WTC11 (cell line): ENCODE measurements at regions not wholly inside any gene's neighbourhood (a gene's known extent, or its start where the extent isn't known, plus 50 kb on each side); places are given as distances from the start of the nearest gene placed in this dataset.

Experiments
- ATAC-seq: fragments of 200-7000 bp; cut with Tn5 transposase; 2 replicates; pipeline ENCODE4 v1.10.0; 2021; ENCODE audit warnings: mild to moderate bottlenecking, moderate library complexity
- CTCF ChIA-PET: fragments of 300-600 bp; sonication (Branson Sonifier 250); formaldehyde crosslinking; loops from one replicate; lab custom pipeline; 2021; ENCODE audit warnings: antibody characterized with exemption; lab: Charles Lee
- POLR2A ChIA-PET: fragments of 350-600 bp; sonication (Branson Sonifier 250); formaldehyde crosslinking; loops from one replicate; lab custom pipeline; 2021; ENCODE audit warnings: antibody characterized with exemption; lab: Charles Lee
- DNase-seq: peaks from one replicate; pipeline ENCODE4 v3.0.0; 2021; ENCODE audit warnings: low spot score
- H3K27ac Mint-ChIP-seq: 2 replicates; pipeline ENCODE4 v1.8.0; 2021; ENCODE audit warnings: mixed read lengths
- H3K27me3 Mint-ChIP-seq: 2 replicates; pipeline ENCODE4 v1.8.0; 2021; ENCODE audit warnings: low read depth, mild to moderate bottlenecking, moderate library complexity, mixed read lengths
- H3K36me3 Mint-ChIP-seq: 2 replicates; pipeline ENCODE4 v1.8.0; 2021; ENCODE audit warnings: mixed read lengths
- H3K4me1 Mint-ChIP-seq: 2 replicates; pipeline ENCODE4 v1.8.0; 2022; ENCODE audit warnings: mixed read lengths
- H3K4me3 Mint-ChIP-seq: 2 replicates; pipeline ENCODE4 v1.8.0; 2021; ENCODE audit warnings: mild to moderate bottlenecking, moderate library complexity, mixed read lengths
- H3K9me3 Mint-ChIP-seq: 2 replicates; pipeline ENCODE4 v1.8.0; 2021; ENCODE audit warnings: mixed read lengths
- CREM ChIP-seq: sonication (generic); formaldehyde crosslinking; IDR thresholded peaks from 2 replicates; pipeline ENCODE4 v1.8.1; 2022; ENCODE audit warnings: mild to moderate bottlenecking, missing genetic modification reagents, moderate library complexity
- FOXJ3 ChIP-seq: sonication (generic); formaldehyde crosslinking; IDR thresholded peaks from 2 replicates; pipeline ENCODE4 v1.9.0; 2021; ENCODE audit warnings: missing genetic modification reagents, mild to moderate bottlenecking, borderline replicate concordance
- IRF1 ChIP-seq: sonication (generic); formaldehyde crosslinking; IDR thresholded peaks from 2 replicates; pipeline ENCODE4 v1.8.0; 2023; ENCODE audit warnings: missing genetic modification reagents
- IRF2 ChIP-seq: sonication (generic); formaldehyde crosslinking; IDR thresholded peaks from 2 replicates; pipeline ENCODE4 v1.8.0; 2022; ENCODE audit warnings: low read depth, missing genetic modification reagents, borderline replicate concordance
- MXD4 ChIP-seq: fragments of 250-450 bp; sonication (Bioruptor Pico); IDR thresholded peaks from 2 replicates; pipeline ENCODE4 v1.8.0; 2021; ENCODE audit warnings: mild to moderate bottlenecking, moderate library complexity, borderline replicate concordance
- MYBL2 ChIP-seq: sonication (generic); formaldehyde crosslinking; IDR thresholded peaks from 2 replicates; pipeline ENCODE4 v1.8.1; 2023; ENCODE audit warnings: mild to moderate bottlenecking, moderate library complexity, missing genetic modification reagents
- NR1H2 ChIP-seq: sonication (generic); formaldehyde crosslinking; IDR thresholded peaks from 2 replicates; pipeline ENCODE4 v1.9.0; 2021; ENCODE audit warnings: mild to moderate bottlenecking, moderate library complexity, missing genetic modification reagents
- PREB ChIP-seq: sonication (generic); formaldehyde crosslinking; IDR thresholded peaks from 2 replicates; pipeline ENCODE4 v1.8.1; 2022; ENCODE audit warnings: mild to moderate bottlenecking, missing genetic modification reagents, moderate library complexity, borderline replicate concordance
- ZNF121 ChIP-seq: sonication (generic); formaldehyde crosslinking; IDR thresholded peaks from 2 replicates; pipeline ENCODE4 v1.8.0; 2023; ENCODE audit warnings: missing genetic modification reagents
- ZNF425 ChIP-seq: fragments of 250-450 bp; sonication (Bioruptor Pico); conservative IDR thresholded peaks from 2 replicates; pipeline ENCODE4 v1.9.0; 2021; ENCODE audit warnings: mild to moderate bottlenecking
- TF ChIP-seq, protein P1 (sequence below): sonication (generic); formaldehyde crosslinking; IDR thresholded peaks from 2 replicates; pipeline ENCODE4 v1.8.1; 2023; ENCODE audit warnings: mild to moderate bottlenecking, missing genetic modification reagents, moderate library complexity
- TF ChIP-seq, protein P2 (sequence below): sonication (generic); formaldehyde crosslinking; IDR thresholded peaks from 2 replicates; pipeline ENCODE4 v1.8.1; 2023; ENCODE audit warnings: mild to moderate bottlenecking, missing genetic modification reagents
- TF ChIP-seq, protein P3 (sequence below): fragments of 250-450 bp; sonication (Bioruptor Pico); IDR thresholded peaks from 2 replicates; pipeline ENCODE4 v1.8.0; 2021; ENCODE audit warnings: mild to moderate bottlenecking
- TF ChIP-seq, protein P4 (sequence below): sonication (generic); formaldehyde crosslinking; IDR thresholded peaks from 2 replicates; pipeline ENCODE4 v1.8.0; 2023; ENCODE audit warnings: missing genetic modification reagents, mild to moderate bottlenecking, borderline replicate concordance

DNA sequence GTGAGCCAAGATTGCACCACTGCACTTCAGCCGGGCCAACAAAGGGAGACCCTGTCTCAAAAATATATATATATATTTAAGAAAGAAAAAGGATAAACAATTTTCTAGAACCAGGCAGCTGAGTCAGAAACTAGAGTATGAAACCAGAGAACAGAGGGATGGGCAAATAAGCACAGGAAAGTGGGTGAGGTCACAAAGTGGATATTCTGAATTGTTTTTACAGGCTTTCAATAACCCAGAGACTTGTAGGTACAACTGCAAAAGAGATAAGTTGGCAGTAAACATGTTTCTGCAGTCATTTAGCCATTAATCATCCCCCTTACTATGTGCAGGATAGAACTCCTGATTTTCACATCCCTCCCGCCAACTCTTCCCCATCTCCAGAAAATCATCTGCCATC, 94.2 kb downstream of the BTG1 start (continued):
- TF ChIP-seq, protein P1, sequence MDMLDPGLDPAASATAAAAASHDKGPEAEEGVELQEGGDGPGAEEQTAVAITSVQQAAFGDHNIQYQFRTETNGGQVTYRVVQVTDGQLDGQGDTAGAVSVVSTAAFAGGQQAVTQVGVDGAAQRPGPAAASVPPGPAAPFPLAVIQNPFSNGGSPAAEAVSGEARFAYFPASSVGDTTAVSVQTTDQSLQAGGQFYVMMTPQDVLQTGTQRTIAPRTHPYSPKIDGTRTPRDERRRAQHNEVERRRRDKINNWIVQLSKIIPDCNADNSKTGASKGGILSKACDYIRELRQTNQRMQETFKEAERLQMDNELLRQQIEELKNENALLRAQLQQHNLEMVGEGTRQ (CRISPR knock-in tag): no peak
- no peak for TF ChIP-seq ZNF121 (CRISPR knock-in tag)
- no peak for TF ChIP-seq PREB
- TF ChIP-seq, protein P2, sequence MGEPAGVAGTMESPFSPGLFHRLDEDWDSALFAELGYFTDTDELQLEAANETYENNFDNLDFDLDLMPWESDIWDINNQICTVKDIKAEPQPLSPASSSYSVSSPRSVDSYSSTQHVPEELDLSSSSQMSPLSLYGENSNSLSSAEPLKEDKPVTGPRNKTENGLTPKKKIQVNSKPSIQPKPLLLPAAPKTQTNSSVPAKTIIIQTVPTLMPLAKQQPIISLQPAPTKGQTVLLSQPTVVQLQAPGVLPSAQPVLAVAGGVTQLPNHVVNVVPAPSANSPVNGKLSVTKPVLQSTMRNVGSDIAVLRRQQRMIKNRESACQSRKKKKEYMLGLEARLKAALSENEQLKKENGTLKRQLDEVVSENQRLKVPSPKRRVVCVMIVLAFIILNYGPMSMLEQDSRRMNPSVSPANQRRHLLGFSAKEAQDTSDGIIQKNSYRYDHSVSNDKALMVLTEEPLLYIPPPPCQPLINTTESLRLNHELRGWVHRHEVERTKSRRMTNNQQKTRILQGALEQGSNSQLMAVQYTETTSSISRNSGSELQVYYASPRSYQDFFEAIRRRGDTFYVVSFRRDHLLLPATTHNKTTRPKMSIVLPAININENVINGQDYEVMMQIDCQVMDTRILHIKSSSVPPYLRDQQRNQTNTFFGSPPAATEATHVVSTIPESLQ (CRISPR knock-in tag): no peak

DNA sequence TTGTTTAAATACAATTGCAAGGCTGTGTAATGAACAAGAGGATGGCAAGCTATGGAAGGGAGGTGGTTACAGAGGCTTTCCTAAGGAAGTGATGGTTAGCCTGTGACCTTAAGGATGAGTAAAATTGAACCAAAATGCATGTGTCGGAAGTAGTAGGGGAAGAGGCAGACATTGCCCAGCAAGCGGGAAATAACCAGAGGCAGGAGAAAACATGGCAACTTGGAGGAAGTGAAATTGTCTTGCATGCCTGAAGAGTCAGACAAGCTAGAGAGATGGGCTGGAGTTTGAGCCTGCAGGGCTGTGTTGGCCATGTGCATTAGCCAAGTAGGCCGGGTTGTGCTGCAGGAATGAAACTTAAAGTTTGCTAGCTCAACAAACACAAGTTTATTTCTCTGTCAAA, 96.2 kb downstream of the BTG1 start:
- no peak overlapping the region for H3K27ac Mint-ChIP-seq
- H3K36me3 Mint-ChIP-seq: peaks cover 7% of the 10 kb centered on the region
- no peaks in the 10 kb centered on the region for H3K27me3 Mint-ChIP-seq
- no peak for TF ChIP-seq IRF2 (CRISPR knock-in tag)
- TF ChIP-seq MYBL2 (CRISPR knock-in tag): no peak
- TF ChIP-seq, protein P3, sequence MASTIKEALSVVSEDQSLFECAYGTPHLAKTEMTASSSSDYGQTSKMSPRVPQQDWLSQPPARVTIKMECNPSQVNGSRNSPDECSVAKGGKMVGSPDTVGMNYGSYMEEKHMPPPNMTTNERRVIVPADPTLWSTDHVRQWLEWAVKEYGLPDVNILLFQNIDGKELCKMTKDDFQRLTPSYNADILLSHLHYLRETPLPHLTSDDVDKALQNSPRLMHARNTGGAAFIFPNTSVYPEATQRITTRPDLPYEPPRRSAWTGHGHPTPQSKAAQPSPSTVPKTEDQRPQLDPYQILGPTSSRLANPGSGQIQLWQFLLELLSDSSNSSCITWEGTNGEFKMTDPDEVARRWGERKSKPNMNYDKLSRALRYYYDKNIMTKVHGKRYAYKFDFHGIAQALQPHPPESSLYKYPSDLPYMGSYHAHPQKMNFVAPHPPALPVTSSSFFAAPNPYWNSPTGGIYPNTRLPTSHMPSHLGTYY (CRISPR knock-in tag): no peak
- TF ChIP-seq ZNF121 (CRISPR knock-in tag): no peak
- no peak for TF ChIP-seq IRF1 (CRISPR knock-in tag)
- POLR2A ChIA-PET: no interaction called here
- no peak overlapping the region for H3K4me3 Mint-ChIP-seq
- CTCF ChIA-PET: no interaction called here
- peaks cover 9% of the 10 kb centered on the region; the same call in 1 of the 2 replicates for H3K4me1 Mint-ChIP-seq
- ATAC-seq: no peak
- H3K9me3 Mint-ChIP-seq: peaks cover 11% of the 10 kb centered on the region
- DNase-seq: no peak

DNA sequence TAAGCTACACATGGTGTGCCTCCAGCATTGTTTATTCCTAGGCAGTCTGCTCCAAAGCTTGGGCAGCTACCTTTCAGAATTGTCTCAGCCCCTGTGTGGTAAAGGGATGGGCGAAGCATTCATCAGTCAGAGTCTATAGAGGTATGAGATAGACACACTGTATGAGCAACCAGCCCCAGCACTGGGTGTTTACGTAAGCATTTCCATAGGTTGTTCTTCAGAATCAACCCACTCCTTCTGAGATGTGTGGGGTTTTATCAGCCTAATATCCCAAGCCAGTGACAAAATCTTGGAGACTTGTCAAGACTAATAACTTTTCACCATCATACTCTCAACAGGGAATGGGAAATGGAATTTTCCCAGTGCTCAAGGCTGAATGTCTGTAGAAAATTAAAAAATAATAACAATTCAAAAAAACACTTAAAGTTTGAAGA, 98.2 kb downstream of the BTG1 start:
- Mint-ChIP-seq H3K36me3 (peaks cover 7% of the 10 kb centered on the region), H3K9me3 (peaks cover 11% of the 10 kb centered on the region), H3K4me1 (peaks cover 9% of the 10 kb centered on the region; the same call in 1 of the 2 replicates), H3K27ac (no peak overlapping the region), H3K27me3 (no peaks in the 10 kb centered on the region), H3K4me3 (no peak overlapping the region)
- CTCF ChIA-PET: no interaction called here
- DNase-seq: no peak
- no peak for TF ChIP-seq CREM (CRISPR knock-in tag)
- TF ChIP-seq MXD4 (CRISPR knock-in tag): no peak
- no peak for TF ChIP-seq NR1H2 (CRISPR knock-in tag)
- no peak for TF ChIP-seq FOXJ3 (CRISPR knock-in tag)
- no peak for ATAC-seq
- POLR2A ChIA-PET: no interaction called here

- H3K36me3 Mint-ChIP-seq: peaks cover 7% of the 10 kb centered on the region
- no peak for DNase-seq
- peaks cover 11% of the 10 kb centered on the region for H3K4me1 Mint-ChIP-seq
- ATAC-seq: no peak
- H3K4me3 Mint-ChIP-seq: no peak overlapping the region
- no peaks in the 10 kb centered on the region for H3K27me3 Mint-ChIP-seq
- POLR2A ChIA-PET: no interaction called here
- CTCF ChIA-PET: no interaction called here
- peaks cover 11% of the 10 kb centered on the region for H3K9me3 Mint-ChIP-seq
- no peak overlapping the region for H3K27ac Mint-ChIP-seq
- TF ChIP-seq, protein P4, sequence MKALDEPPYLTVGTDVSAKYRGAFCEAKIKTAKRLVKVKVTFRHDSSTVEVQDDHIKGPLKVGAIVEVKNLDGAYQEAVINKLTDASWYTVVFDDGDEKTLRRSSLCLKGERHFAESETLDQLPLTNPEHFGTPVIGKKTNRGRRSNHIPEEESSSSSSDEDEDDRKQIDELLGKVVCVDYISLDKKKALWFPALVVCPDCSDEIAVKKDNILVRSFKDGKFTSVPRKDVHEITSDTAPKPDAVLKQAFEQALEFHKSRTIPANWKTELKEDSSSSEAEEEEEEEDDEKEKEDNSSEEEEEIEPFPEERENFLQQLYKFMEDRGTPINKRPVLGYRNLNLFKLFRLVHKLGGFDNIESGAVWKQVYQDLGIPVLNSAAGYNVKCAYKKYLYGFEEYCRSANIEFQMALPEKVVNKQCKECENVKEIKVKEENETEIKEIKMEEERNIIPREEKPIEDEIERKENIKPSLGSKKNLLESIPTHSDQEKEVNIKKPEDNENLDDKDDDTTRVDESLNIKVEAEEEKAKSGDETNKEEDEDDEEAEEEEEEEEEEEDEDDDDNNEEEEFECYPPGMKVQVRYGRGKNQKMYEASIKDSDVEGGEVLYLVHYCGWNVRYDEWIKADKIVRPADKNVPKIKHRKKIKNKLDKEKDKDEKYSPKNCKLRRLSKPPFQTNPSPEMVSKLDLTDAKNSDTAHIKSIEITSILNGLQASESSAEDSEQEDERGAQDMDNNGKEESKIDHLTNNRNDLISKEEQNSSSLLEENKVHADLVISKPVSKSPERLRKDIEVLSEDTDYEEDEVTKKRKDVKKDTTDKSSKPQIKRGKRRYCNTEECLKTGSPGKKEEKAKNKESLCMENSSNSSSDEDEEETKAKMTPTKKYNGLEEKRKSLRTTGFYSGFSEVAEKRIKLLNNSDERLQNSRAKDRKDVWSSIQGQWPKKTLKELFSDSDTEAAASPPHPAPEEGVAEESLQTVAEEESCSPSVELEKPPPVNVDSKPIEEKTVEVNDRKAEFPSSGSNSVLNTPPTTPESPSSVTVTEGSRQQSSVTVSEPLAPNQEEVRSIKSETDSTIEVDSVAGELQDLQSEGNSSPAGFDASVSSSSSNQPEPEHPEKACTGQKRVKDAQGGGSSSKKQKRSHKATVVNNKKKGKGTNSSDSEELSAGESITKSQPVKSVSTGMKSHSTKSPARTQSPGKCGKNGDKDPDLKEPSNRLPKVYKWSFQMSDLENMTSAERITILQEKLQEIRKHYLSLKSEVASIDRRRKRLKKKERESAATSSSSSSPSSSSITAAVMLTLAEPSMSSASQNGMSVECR (CRISPR knock-in tag): no peak
- TF ChIP-seq FOXJ3 (CRISPR knock-in tag): no peak
- no peak for TF ChIP-seq ZNF425 (CRISPR knock-in tag)
Observed at GRCh38 chr12:92046557-92047392, 98.9 kb downstream of the BTG1 start.
